Hepatocyte (in vitro differentiated cells): ENCODE measurements at regions not wholly inside any gene's neighbourhood (a gene's known extent, or its start where the extent isn't known, plus 50 kb on each side); places are given as distances from the start of the nearest gene placed in this dataset.

Source experiments
- CTCF ChIP-seq: fragments of 200-600 bp; sonication (generic); IDR thresholded peaks from 2 replicates; pipeline ENCODE4 v1.5.1; 2016; ENCODE audit warnings: antibody characterized with exemption, mild to moderate bottlenecking; ENCODE audit not compliant: poor library complexity
- EZH2 ChIP-seq: fragments of 200-600 bp; sonication (generic); IDR thresholded peaks from 2 replicates; pipeline ENCODE4 v1.6.1; 2016; ENCODE audit warnings: antibody characterized with exemption, mild to moderate bottlenecking, borderline replicate concordance
- EZH2phosphoT487 ChIP-seq: fragments of 200-600 bp; sonication (generic); IDR thresholded peaks from one replicate; pipeline ENCODE4 v1.6.1; 2018; ENCODE audit warnings: antibody characterized with exemption, mild to moderate bottlenecking, low read depth, moderate library complexity; ENCODE audit not compliant: unreplicated experiment, severe bottlenecking

GRCh38 chr16:17683281-17683680 lies 212.5 kb upstream of the XYLT1 start:
- TF ChIP-seq CTCF (no peak), EZH2 (no peak), EZH2phosphoT487 (no peak)
